Stimulated activated CD4-positive, alpha-beta T cell treated with anti-CD3 and anti-CD28 coated beads, TNF-alpha, amount 100 ng/mL, for 1 hour (primary cell): ENCODE measurements at regions not wholly inside any gene's neighbourhood (a gene's known extent, or its start where the extent isn't known, plus 50 kb on each side); places are given as distances from the start of the nearest gene placed in this dataset.

Source experiments
- DNase-seq, 3 donors: peaks; one replicate each; pipeline ENCODE4 v3.0.0-alpha.2; 2020; ENCODE audit warnings: low read depth in 3 of 3, low spot score in 1 of 3

DNA sequence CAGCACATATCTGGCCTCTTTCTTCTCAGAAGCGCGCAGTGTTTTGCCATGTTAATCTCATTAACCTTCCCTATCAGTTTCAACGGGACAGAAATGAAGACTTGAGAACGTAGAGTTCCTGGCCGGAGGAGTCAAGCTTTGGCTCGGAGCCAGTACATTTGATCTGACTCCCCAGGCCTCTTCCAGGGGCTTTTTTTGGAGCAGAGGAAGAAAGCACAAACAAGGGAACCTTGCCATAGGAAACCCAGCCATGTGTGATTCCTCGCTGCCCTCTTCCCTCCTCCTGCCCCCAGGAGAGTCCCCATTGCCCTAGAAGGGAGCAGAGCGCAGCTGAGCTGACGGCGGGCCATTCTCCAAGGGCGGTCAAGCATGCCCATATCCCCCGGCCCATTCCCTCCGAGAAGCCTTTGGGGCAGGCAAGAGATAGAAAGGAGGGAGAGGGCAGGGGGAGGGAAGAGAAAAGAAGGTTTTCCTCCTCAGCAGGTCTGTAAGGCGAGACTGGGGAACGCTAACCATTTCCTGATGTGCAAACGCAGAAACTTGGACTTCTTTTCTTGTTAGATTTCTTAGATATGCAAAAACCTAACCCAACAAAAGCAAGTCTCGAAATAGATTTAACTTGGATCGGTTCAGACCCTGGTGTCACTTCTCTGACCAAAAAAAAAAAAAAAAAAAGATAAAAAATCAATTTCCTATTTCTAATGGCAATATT, 63.7 kb upstream of the POU3F3 start:
- DNase-seq: no peak

DNA sequence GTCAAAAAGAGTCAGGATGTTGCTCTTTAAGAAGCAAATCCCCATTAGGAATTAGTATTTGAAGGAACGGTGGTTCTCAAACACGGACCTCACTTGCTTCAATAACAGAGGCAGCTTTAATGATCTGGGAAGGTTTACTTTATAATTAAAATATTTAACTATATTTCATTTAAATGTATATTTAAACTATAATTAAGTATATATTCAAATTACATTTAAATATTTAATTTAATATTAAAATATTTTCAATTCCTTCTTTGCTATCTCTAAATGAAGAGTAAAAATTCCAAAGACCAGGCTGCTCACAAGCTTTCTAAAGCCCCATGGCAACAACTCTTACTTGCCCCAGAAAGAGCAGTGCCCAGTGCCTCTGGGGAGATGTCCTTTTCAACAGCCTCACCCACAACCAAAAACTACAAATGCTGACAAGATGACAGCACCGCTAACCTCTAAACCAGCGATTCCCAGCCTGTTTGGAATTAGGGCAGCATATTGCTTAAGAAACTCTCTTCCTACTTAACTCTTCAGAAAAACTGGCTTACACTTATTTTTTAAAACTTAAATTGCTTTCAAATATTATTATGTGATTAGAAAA, 62.9 kb upstream of the POU3F3 start:
- no peak for DNase-seq

GRCh38 chr2:104793966-104794365, 59.9 kb upstream of the POU3F3 start:
- no peak for DNase-seq

DNA sequence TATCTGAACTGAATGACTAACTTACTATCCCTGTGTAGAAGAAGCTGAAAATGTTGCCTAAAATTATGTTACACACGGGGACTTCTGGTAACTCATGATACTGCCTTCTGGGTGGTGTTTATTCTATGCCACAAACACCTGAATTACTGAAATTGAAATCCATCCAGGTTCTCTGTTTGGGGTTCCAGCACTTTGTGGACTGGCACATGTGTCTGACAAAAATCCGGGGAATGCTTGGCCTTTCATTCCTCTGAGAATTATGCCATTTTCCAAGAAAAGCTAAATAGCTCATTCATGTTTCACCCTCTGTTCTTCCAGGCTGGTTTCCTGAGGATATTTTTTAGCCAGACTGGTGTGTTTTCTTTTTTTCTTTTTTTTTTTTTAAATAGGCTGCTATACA, 59.5 kb upstream of the POU3F3 start:
- no peak for DNase-seq
